ENCODE measurements at regions not wholly inside any gene's neighbourhood (a gene's known extent, or its start where the extent isn't known, plus 50 kb on each side); places are given as distances from the start of the nearest gene placed in this dataset.

- Histone ChIP-seq H3K4me2 (ENCODE audit: low read length) (no peak overlapping the region), H3K4me3 (ENCODE audit: low read length) (no peak overlapping the region), H3K4me1 (ENCODE audit: control insufficient read depth, low read length) (no peaks in the 10 kb centered on the region), H3K27me3 (ENCODE audit: control insufficient read depth, low read length) (peaks cover 3% of the 10 kb centered on the region; the same call in 1 of the 2 replicates), H4K20me1 (ENCODE audit: control insufficient read depth, insufficient read depth, low read depth, low read length) (no peaks in the 10 kb centered on the region), H3K27ac (ENCODE audit: low read depth, low read length) (no peak overlapping the region), H3K36me3 (ENCODE audit: control insufficient read depth, low read length) (no peaks in the 10 kb centered on the region), H3F3A (ENCODE audit: control insufficient read depth, insufficient read depth) (no peaks in the 10 kb centered on the region), H3K9me3 (ENCODE audit: control insufficient read depth, insufficient read depth, low read length) (no peaks in the 10 kb centered on the region), H3K9me2 (replicated peaks; ENCODE audit: control insufficient read depth, low read length) (no peaks in the 10 kb centered on the region), H3K79me2 (ENCODE audit: control insufficient read depth, low read length) (no peaks in the 10 kb centered on the region)
- TF ChIP-seq EZH2phosphoT487 (IDR thresholded peaks at IDR 0.05; ENCODE audit: borderline replicate concordance, low read length), result no peak
- TF ChIP-seq CTCF (IDR thresholded peaks at IDR 0.05; ENCODE audit: low read depth, low read length, poor library complexity, severe bottlenecking), result no peak
Measured at GRCh38 chr2:3000125-3000524, 377.5 kb downstream of the EIPR1 start.

GRCh38 chr2:2998971-2999370 is 378.6 kb downstream of the EIPR1 start:
- Histone ChIP-seq H4K20me1 (ENCODE audit: control insufficient read depth, insufficient read depth, low read depth, low read length) (no peaks in the 10 kb centered on the region), H3F3A (ENCODE audit: control insufficient read depth, insufficient read depth) (no peaks in the 10 kb centered on the region), H3K9me3 (ENCODE audit: control insufficient read depth, insufficient read depth, low read length) (no peaks in the 10 kb centered on the region), H3K4me3 (ENCODE audit: low read length) (no peak overlapping the region), H3K4me2 (ENCODE audit: low read length) (no peak overlapping the region), H3K27ac (ENCODE audit: low read depth, low read length) (no peak overlapping the region), H3K4me1 (ENCODE audit: control insufficient read depth, low read length) (no peaks in the 10 kb centered on the region), H3K36me3 (ENCODE audit: control insufficient read depth, low read length) (no peaks in the 10 kb centered on the region), H3K9me2 (replicated peaks; ENCODE audit: control insufficient read depth, low read length) (no peaks in the 10 kb centered on the region), H3K27me3 (ENCODE audit: control insufficient read depth, low read length) (peaks cover 3% of the 10 kb centered on the region; the same call in 1 of the 2 replicates), H3K79me2 (ENCODE audit: control insufficient read depth, low read length) (no peaks in the 10 kb centered on the region)
- TF ChIP-seq EZH2phosphoT487 (IDR thresholded peaks at IDR 0.05; ENCODE audit: borderline replicate concordance, low read length), result no peak
- TF ChIP-seq CTCF (IDR thresholded peaks at IDR 0.05; ENCODE audit: low read depth, low read length, poor library complexity, severe bottlenecking), result no peak

GRCh38 chr2:2993172-2993692 is 384.4 kb downstream of the EIPR1 start:
- Histone ChIP-seq H3K4me2 (ENCODE audit: low read length) (no peak overlapping the region), H3K36me3 (ENCODE audit: control insufficient read depth, low read length) (no peaks in the 10 kb centered on the region), H3K27ac (ENCODE audit: low read depth, low read length) (no peak overlapping the region)

More at GRCh38 chr2:2993172-2993692, 384.4 kb downstream of the EIPR1 start:
- Histone ChIP-seq H3K4me1 (ENCODE audit: control insufficient read depth, low read length) (no peaks in the 10 kb centered on the region), H3K9me2 (replicated peaks; ENCODE audit: control insufficient read depth, low read length) (no peaks in the 10 kb centered on the region), H3F3A (ENCODE audit: control insufficient read depth, insufficient read depth) (no peaks in the 10 kb centered on the region), H3K9me3 (ENCODE audit: control insufficient read depth, insufficient read depth, low read length) (no peaks in the 10 kb centered on the region), H3K27me3 (ENCODE audit: control insufficient read depth, low read length) (no peaks in the 10 kb centered on the region), H3K79me2 (ENCODE audit: control insufficient read depth, low read length) (no peaks in the 10 kb centered on the region), H3K4me3 (ENCODE audit: low read length) (no peak overlapping the region), H4K20me1 (ENCODE audit: control insufficient read depth, insufficient read depth, low read depth, low read length) (no peaks in the 10 kb centered on the region)
- TF ChIP-seq EZH2phosphoT487 (IDR thresholded peaks at IDR 0.05; ENCODE audit: borderline replicate concordance, low read length) (no peak), CTCF (IDR thresholded peaks at IDR 0.05; ENCODE audit: low read depth, low read length, poor library complexity, severe bottlenecking) (no peak)

Measured in DOHH2 (cell line).